Occipital lobe (tissue), 1 donor: ENCODE measurements at regions not wholly inside any gene's neighbourhood (a gene's known extent, or its start where the extent isn't known, plus 50 kb on each side); places are given as distances from the start of the nearest gene placed in this dataset.
"Not testable (repeated sequence)": the region's sequence is repeated elsewhere in the genome, so short reads cannot be mapped to it uniquely, and the experiment has no call there.

Experiments
- DNase-seq: peaks from one replicate; lab custom pipeline; 2025; lab: John Stamatoyannopoulos, UW

GRCh38 chr10:33480417-33480816, 145.9 kb upstream of the NRP1 start:
- DNase-seq: not testable (repeated sequence)

DNA sequence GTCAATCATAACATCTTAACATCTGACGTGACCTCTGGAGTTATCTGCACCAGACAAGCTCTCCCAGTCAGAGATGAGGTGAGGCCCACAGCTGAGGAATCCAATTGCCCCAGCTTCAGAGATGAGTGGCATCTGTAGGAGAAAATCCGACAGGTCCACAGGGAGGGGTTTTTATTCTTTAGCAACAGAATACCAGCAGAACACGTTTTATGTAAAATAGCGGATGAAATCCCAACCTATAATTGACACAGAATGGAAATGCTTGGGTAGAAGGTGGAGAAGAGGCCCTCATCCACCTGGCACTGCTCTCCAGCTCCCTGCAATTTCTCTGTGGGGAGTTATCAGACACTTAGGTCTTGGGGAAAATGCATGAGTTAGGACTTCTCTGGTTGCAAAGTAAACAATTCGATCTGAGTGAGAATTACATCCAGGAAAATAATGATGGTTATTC, 144.2 kb upstream of the NRP1 start:
- no peak for DNase-seq

DNA sequence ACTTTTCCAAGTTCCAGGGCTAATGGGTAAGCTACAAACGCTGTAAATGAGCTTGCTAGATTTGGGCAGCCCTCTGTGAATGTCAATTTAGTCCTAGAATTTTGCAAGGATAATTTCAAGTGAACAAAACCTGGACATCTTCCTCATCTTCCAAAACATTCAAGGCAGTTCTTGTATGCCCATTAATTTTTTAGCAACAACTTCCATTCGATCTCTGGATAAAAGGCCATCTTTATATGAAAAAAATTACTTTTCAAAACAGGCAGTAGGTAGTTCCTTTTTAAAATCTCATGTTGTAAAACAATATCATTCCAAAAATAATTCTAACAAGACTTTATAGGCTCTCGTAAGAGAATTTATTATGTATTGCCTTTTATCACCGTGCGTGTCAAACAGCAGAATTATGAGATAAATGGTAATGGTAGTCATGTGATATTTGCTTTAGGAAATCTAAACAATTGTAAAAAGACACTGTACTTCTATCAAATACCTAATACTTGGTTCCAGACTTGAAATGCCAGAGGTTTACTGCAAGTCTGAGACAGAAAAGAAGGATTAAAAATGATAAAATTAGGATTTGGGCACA, 143.7 kb upstream of the NRP1 start:
- no peak for DNase-seq

GRCh38 chr10:33477291-33478088, 143.0 kb upstream of the NRP1 start:
- no peak for DNase-seq

DNA sequence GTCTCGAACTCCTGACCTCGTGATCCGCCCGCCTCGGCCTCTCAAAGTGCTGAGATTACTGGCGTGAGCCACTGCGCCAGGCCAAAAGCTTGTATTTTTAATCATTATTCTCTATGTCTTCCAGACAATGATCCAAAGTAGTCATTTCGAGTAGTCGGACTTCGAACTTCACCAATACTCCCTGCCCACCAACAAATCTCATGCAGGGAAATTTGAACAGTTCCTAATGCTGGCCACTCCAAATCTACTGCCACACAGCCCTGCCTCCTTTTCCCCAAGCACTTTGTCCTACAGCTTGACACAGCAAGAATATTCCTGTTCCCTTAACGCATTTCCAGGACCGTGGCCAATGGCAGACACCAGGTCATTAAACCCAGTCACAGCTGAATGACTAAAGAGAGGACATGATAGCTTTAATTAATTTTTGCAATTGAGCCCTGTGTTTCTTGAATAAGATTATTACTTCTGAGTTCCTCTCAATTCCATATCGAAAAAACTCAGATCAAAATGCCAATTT, 142.3 kb upstream of the NRP1 start:
- DNase-seq: no peak

- no peak for DNase-seq
Measured at GRCh38 chr10:33473688-33474087, 139.2 kb upstream of the NRP1 start.

- not testable (repeated sequence) for DNase-seq
Measured at GRCh38 chr10:33468006-33468405, 133.5 kb upstream of the NRP1 start.

- no peak for DNase-seq
Measured at GRCh38 chr10:33465747-33466146, 131.3 kb upstream of the NRP1 start.

DNA sequence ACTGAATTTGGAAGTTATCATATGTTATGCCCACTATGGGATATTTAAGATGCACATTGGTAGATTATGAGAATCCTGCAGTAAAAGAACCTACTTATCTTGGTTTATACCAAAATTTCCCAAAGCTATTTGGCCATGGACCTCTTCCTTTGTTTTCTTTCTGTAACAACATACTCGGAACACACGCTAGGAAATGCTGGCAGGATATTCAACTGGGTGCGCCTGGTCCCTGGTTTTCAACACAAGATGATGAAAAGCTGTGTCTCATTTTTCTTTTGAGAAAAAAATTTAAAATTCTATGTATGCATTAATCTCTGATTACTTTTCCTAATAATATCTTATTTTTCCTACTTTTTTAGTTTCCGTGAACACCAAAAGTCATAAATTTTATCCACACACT, 128.5 kb upstream of the NRP1 start:
- DNase-seq: no peak

DNA sequence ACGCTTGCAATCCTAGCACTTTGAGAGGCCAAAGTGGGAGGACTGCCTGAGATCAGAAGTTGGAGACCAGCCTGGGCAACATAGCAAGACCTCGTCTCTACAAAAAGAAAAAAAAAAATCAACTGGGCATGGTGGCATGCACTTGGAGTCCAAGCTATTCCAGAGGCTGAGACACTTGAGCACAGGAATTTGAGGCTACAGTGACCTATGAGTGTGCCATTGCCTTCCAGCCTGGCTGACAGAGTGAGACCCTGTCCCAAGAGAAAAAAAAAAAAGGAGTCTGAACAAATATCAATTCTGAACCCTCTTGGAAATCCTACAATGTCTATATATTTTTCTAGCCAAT, 126.8 kb upstream of the NRP1 start:
- no peak for DNase-seq

DNA sequence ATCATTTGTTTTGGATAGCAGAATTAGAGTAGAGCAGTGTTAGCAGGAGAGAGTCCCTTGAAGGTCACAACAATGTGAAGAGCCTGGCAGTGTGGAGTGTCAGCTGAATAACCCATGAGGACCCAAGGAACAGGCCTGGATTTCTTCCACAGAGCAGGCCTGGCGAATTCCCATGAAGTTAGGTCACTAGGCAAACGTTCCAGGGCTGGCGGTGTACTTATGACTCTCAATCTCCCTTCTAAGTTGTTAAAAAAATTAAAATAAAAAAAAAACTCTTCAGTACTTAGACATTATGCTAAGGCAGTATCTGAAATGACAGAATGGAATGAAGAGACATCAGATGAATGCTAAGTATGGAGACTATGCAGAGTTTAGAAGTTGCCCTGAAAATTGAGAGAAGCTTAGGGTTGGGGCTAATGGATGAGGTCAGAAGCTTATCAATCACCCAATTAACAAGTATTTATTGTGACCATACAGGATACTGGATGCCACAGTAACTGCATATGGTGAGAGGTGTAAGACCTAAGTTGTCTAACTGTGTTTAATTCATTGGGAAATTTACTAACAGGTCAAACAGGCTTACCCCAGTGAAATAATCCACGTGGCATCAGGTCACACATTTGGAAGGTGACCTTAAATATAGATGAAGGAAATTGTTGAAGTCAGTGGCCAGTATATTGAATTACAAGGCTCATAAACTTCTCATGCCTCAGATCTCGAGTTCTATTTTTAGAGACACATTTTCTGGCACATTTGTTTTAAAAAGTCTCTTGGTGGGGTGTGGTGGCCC, 126.2 kb upstream of the NRP1 start:
- no peak for DNase-seq

DNA sequence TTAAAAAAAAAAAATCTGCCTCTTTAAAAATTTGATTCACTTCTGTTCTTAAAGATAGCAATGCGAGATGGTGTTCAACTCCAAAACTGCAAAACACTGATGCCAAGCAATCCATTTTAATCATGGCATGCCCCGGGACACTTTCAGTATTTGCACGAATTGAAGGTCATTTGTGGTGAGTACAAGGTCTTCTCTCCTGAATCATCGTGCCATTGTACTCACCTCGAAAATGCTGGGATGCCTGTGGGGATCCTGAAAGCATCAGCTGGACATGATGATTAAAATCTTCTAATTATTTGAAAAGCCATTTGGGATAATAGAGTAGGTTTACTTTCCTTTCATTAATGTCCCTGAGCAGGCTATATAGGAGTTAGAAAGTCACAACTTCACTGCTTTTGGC, 125.1 kb upstream of the NRP1 start:
- DNase-seq: no peak

DNA sequence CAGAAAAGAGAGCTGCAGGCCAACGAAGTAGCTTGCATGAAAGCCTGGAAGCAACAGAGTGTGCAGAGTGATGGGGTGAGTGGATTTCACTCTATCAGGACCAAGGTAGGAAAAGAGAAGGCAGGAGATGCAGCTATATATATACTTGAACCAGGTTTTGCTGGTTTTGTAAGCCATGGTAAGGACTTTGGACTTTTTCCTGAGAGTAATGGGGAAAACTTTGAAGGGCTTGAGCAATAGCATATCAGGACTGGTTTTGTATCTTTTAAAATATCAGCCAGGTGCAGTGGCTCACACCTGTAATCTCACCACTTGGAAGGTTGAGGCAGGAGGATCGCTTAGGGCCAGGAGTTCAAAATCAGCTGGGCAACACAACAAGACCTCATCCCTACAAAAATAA, 120.6 kb upstream of the NRP1 start:
- no peak for DNase-seq

- DNase-seq: no peak
Measured at GRCh38 chr10:33454554-33454953, 120.1 kb upstream of the NRP1 start.

- DNase-seq: no peak
Measured at GRCh38 chr10:33453081-33454025, 118.9 kb upstream of the NRP1 start.

GRCh38 chr10:33448421-33449140, 114.1 kb upstream of the NRP1 start:
- no peak for DNase-seq

DNA sequence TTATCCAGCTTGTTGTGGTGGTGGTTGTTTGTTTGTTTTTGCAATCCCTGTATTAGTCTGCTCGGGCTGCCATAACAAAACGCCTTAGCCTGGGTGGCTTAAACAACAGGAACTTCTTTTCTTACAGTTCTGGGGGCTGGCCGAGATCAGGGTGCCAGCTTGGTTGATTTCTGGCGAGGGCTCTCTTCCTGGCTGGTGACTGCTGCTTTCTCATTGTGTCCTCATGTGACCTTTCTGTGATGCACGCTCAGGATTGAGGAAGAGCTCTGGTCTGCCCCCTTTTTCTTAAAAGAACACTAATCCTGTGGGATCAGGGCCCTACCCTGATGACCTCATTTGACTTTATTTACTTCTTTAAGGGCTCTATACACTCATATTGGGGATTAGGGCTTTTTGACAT, 107.1 kb upstream of the NRP1 start:
- DNase-seq: no peak

- DNase-seq: no peak
Measured at GRCh38 chr10:33434933-33435332, 100.5 kb upstream of the NRP1 start.

DNA sequence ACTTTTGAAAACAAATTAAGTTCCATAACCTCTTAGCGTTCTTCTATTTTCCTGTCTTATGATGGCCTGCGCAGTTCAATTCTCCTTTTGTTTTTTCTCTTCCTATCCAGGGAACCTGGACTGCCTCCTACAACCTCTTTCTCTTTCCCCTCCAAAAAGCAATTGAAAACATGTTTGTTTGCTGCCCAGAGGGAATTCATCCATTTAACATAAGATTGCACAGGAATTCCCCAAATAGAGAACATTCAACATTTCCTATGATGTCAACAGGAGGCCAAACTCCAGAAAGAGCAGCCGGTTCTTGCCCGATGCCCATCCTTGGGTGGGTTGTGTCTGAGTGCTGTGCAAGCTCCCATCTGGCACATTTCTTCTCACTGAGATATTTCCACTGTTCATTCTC, 94.2 kb upstream of the NRP1 start:
- no peak for DNase-seq

GRCh38 chr10:33423154-33423529, 88.7 kb upstream of the NRP1 start:
- DNase-seq: no peak
